ENCODE measurements at regions not wholly inside any gene's neighbourhood (a gene's known extent, or its start where the extent isn't known, plus 50 kb on each side); places are given as distances from the start of the nearest gene placed in this dataset.
"Not testable (repeated sequence)": the region's sequence is repeated elsewhere in the genome, so short reads cannot be mapped to it uniquely, and the experiment has no call there.

- DNase-seq, result no peak
These were observed 216.9 kb downstream of the CENPC start for GRCh38 chr4:67328393-67328792.

- no peak for DNase-seq
These were observed 217.4 kb downstream of the CENPC start for GRCh38 chr4:67328018-67328278.

DNA sequence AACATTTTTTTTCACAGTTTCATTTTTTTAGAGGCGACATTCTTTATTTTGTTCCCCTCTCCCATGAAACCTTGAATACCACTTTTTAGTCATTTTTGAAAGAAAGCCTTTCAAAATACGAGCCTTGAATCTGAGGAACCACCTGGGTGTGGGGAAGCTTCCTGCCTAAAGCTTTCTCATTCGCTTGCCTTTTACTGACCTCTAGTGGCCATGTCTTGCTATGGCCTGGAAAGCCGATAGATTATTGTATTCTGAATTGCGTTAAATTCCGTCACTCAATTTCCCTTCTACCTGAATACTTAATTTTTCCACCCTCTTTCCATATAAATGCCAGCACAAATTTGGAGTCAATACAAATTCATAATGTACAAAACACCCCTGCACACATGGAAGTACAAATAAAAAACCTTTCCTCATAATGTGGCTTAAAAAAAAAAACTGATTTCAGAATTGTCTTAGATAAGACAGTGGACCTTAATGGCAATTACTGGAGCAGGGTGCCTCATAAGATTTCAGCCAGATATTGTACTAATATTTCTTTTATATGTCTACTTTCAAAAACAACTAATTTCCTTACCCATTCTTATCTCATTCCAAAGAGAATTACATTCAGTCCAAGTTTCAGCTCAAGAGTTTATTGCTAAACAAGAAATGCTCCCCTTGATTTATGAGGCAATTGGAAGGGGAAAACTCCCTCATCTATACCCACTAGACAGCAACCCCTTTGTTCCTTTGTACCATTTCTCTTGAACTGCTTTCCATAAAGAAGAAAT, 217.9 kb downstream of the CENPC start:
- peak; percentile 89 for DNase-seq

- DNase-seq, result no peak
These were observed 219.5 kb downstream of the CENPC start for GRCh38 chr4:67325791-67326190.

- DNase-seq, result no peak
These were observed 224.7 kb downstream of the CENPC start for GRCh38 chr4:67320645-67321044.

GRCh38 chr4:67319607-67320006, 225.7 kb downstream of the CENPC start:
- not testable (repeated sequence) for DNase-seq

GRCh38 chr4:67300497-67301185, 244.7 kb downstream of the CENPC start:
- DNase-seq, result peak; percentile 95

DNA sequence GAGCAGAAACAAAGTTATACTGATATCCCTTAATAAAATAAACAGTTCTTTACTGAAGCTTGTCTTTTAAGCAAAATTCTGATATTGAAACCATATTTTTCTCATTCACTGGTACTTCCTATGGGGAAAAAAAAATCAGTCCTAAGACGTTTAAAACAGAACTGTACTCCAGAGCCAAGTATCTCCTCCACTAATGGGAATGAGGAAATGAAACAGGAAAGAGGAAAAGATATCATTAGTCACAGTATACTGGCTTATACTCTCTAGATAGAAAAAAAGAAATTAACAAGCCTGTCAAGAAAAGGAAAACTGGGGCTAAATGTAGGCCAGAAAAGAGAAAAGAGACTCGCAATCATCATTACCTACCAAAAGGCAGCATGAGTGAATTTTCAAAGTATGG, 252.7 kb downstream of the CENPC start:
- peak; percentile 24 for DNase-seq

GRCh38 chr4:67292045-67292444, 253.3 kb downstream of the CENPC start:
- DNase-seq, result no peak

GRCh38 chr4:67291644-67292043, 253.7 kb downstream of the CENPC start:
- no peak for DNase-seq

- DNase-seq, result peak; percentile 86
These were observed 256.3 kb downstream of the CENPC start for GRCh38 chr4:67288964-67289363.

DNA sequence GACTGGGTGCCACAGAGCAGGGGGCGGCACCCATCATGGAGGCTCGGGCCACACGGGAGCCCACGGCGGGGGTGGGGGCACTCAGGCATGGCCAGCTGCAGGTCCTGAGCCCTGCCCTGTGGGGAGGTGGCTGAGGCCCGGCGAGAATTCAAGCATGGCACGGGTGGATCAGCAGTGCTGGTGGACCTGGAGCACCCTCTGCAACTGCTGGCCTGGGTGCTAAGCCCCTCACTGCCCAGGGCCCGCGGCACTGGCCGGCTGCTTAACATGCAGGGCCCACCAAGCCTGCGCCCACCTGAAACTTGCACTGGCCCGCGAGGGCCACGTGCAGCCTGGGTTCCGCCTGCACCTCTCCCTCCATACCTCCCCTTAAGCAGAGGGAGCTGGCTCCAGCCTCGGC, 258.6 kb downstream of the CENPC start:
- DNase-seq, result no peak

DNA sequence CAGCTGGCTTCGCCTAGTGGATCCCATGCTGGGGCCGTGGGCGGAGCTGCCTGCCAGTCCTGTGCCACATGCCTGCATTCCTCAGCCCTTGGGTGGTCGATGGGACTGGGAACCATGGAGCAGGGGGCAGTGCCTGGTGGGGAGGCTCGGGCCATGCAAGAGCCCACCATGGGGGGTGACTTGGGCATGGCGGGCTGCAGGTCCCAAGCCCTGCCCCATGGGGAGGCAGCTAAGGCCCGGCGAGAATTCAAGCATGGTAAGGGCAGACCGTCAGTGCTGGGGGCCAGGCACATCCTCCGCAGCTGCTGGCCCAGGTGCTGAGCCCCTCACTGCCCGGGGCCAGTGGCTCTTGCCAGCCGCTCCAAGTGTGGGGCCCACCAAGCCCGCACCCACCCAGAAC, 262.6 kb downstream of the CENPC start:
- DNase-seq, result no peak

DNA sequence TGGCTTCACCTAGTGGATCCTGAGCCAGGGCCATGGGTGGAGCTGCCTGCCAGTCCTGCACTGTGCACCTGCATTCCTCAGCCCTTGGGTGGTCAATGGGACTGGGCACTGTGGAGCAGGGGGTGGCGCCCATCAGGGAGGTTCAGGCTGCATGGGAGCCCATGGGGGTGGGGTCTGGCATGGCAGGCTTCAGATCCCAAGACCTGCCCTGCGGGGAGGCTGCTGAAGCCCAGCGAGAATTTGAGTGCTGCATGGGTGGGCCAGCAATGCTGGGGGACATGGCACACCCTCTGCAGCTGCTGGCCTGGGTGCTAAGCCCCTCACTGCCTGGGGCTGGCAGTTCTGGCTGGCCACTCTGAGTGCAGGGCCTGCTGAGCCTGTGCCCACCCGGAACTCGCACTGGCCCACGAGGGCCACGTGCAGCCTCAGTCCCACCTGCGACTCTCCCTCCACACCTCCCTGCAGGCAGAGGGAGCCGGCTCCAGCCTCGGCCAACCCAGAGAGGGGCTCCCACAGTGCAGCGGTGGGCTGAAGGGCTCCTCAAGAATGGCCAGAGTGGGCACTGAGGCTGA, 270.0 kb downstream of the CENPC start:
- no peak for DNase-seq

- DNase-seq, result not testable (repeated sequence)
These were observed 270.6 kb downstream of the CENPC start for GRCh38 chr4:67274671-67275070.

- no peak for DNase-seq
These were observed 271.6 kb downstream of the CENPC start for GRCh38 chr4:67273666-67274065.

GRCh38 chr4:67261971-67262370, 283.3 kb downstream of the CENPC start:
- no peak for DNase-seq

DNA sequence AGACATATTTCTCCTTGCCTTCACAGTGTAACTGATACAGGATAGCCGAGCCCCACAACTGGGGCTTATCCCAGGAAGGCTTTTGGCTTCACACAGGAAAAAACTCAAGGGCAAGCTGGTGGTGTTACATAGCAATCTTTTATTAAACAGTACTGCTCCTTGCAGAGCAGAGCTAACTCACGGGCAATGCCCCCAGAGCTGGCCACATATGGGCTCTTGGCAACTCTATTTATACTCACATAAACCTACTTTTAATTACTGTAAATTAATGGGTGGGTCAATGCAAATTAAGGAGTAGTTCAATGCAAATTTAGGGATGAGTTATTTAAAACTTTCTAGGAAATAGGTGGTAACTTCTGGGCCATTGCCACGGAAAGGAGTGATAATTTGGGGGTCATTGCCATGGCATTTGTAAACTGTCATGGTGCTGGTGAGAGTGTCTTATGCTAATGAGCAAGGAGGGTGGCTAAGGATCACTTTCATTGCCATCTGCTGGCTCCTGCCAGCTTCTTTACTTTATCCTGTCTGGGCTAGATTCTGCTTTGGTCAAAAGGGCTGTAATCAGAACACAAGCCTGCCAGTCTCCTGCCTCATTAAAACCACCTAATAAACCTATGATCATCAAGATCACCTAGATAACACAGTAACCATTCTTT, 288.8 kb downstream of the CENPC start:
- DNase-seq, result no peak

GRCh38 chr4:67250131-67250896, 295.0 kb downstream of the CENPC start:
- DNase-seq, result peak; percentile 19

DNA sequence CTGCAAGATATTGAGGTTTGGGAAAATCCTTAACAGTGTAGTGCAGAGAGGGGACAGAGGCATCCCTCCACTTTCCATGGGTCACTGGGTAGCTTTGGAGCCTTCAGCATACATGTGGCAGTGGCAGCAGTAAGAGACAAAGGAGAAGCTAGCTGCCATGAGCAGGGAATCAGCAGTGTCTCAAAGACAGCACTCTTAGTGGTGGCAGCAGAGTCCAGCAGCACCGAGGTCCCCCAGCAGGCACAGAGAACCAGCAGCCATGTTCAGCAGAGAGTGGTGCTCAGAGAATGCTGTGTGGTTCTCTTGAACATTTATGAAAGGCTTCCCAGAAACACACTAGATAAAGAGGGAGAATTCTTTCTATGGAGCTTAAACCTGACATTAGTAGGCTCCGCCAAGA, 308.5 kb downstream of the CENPC start:
- DNase-seq, result no peak

- no peak for DNase-seq
These were observed 309.0 kb downstream of the CENPC start for GRCh38 chr4:67236318-67236717.

DNA sequence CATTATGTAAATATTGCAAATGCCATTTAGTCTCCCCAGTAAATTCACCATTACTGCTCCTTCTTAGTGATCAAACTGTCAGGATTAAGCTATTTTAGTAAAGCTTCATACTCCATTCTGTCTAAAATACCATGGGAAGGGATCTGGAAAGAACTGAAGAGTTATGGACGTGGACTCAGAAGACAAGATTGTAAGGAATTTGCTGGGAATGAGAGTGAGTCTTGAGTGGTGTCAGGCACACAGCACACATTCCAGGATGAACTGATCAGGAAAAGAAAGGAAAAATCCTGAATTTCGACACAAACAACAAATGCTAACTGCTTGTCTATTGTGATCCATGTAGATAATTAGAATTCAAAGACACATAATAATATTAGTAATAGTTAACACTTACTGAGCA, 311.0 kb downstream of the CENPC start:
- DNase-seq, result no peak

- no peak for DNase-seq
These were observed 316.2 kb downstream of the CENPC start for GRCh38 chr4:67229148-67229547.

All from OCI-M1 (cell line).